Psoas muscle (tissue), 7 donors: ENCODE measurements at regions not wholly inside any gene's neighbourhood (a gene's known extent, or its start where the extent isn't known, plus 50 kb on each side); places are given as distances from the start of the nearest gene placed in this dataset.

Experiments used
- ATAC-seq, 4 donors: fragments of 200-7000 bp; cut with Tn5 transposase; one replicate each; pipeline ENCODE4 v1.9.1; 2020; ENCODE audit warnings: moderate library complexity in 3 of 4, mild to moderate bottlenecking in 2 of 4
- DNase-seq, 2 donors: peaks; one replicate each; pipeline ENCODE4 v3.0.0-alpha.2; 2020
- H3K27ac ChIP-seq: fragments of 200-600 bp; one replicate; pipeline ENCODE4 v1.8.0; 2022
- H3K27me3 ChIP-seq, 3 donors: fragments of 200-600 bp in 1 of 3; one replicate each; pipeline versions ENCODE4 v1.6.1 to v1.8.0; 2013 to 2022; ENCODE audit warnings: low read length in 2 of 3, mild to moderate bottlenecking in 2 of 3, moderate library complexity in 1 of 3; ENCODE audit not compliant: insufficient read depth in 3 of 3
- H3K36me3 ChIP-seq, 2 donors: fragments of 200-600 bp in 1 of 2; one replicate each; pipeline versions ENCODE4 v1.6.1 to v1.8.0; 2013 to 2022; ENCODE audit warnings: low read depth in 1 of 2, mild to moderate bottlenecking in 1 of 2, moderate library complexity in 1 of 2; ENCODE audit not compliant: insufficient read depth in 1 of 2
- H3K4me1 ChIP-seq: fragments of 200-600 bp; one replicate; pipeline ENCODE4 v1.8.0; 2022
- H3K4me3 ChIP-seq: fragments of 200-600 bp; one replicate; pipeline ENCODE4 v1.8.0; 2022; ENCODE audit warnings: mild to moderate bottlenecking
- H3K9me3 ChIP-seq: fragments of 200-600 bp; one replicate; pipeline ENCODE4 v1.8.0; 2022
- CTCF ChIP-seq: fragments of 200-600 bp; IDR thresholded peaks from one replicate; pipeline ENCODE4 v1.8.0; 2022; ENCODE audit warnings: antibody characterized with exemption
- WGBS, 3 donors: extraction: QIAGEN DNeasy Blood & Tissue Kit; methylation state at CpG; one replicate each; pipeline versions ENCODE4 v1.1.6 to v1.1.7; 2013; 5-methylcytosine and 5-hydroxymethylcytosine counted together
- intact Hi-C, 2 donors: fragments of 100-400 bp; cut with DNase I; formaldehyde crosslinking; loops; one replicate each; pipeline versions ENCODE4 v1.11.0 to v1.14.2; 2022
- donor health status: healthy with polysubstance abuse.
- donor health status: DM: no; HTN: no; CAD: no; lungs with moderate emphysema.
- donor health status: Bipolar disorder and iron deficiency.
- donor health status: healthy.
- donor health status: DM: yes; HTN: yes; CAD: no.
- donor health status: DM: no; HTN: no; CAD: no.
- donor health status: DM: yes; HTN: yes; CAD: no.

GRCh38 chr6:113539202-113539601 is 317.9 kb upstream of the MARCKS start:
- WGBS, 3 donors = 83 to 89% (median 84%) methylated on average over 2 of the region's 2 CpGs
- no peak for DNase-seq
- H3K27ac ChIP-seq = no peak overlapping the region

GRCh38 chr6:113539623-113540022 is 317.5 kb upstream of the MARCKS start:
- no peak overlapping the region for H3K27ac ChIP-seq
- no peak overlapping the region for H3K4me3 ChIP-seq
- no peaks in the 10 kb centered on the region for H3K4me1 ChIP-seq
- H3K9me3 ChIP-seq = no peaks in the 10 kb centered on the region
- no peaks in the 10 kb centered on the region for H3K36me3 ChIP-seq
- TF ChIP-seq CTCF = no peak
- no peaks in the 10 kb centered on the region for H3K27me3 ChIP-seq
- ATAC-seq (no peak), DNase-seq (no peak)
- intact Hi-C loops = no loop called here

More at GRCh38 chr6:113539202-113539601, 317.9 kb upstream of the MARCKS start:
- ATAC-seq = no peak
- no peaks in the 10 kb centered on the region for H3K27me3 ChIP-seq
- no peaks in the 10 kb centered on the region for H3K4me1 ChIP-seq
- no peaks in the 10 kb centered on the region for H3K36me3 ChIP-seq
- intact Hi-C loops = no loop called here
- no peak for TF ChIP-seq CTCF
- H3K9me3 ChIP-seq = no peaks in the 10 kb centered on the region
- H3K4me3 ChIP-seq = no peak overlapping the region

GRCh38 chr6:113540466-113540865 is 316.7 kb upstream of the MARCKS start:
- intact Hi-C loops = no loop called here
- H3K27me3 ChIP-seq = no peaks in the 10 kb centered on the region
- H3K4me3 ChIP-seq = no peak overlapping the region
- H3K36me3 ChIP-seq = no peaks in the 10 kb centered on the region
- DNase-seq (no peak), ATAC-seq (no peak)
- H3K4me1 ChIP-seq = no peaks in the 10 kb centered on the region
- H3K27ac ChIP-seq = no peak overlapping the region
- H3K9me3 ChIP-seq = no peaks in the 10 kb centered on the region
- TF ChIP-seq CTCF = no peak

- Histone ChIP-seq H3K27me3 (no peaks in the 10 kb centered on the region), H3K27ac (no peak overlapping the region), H3K4me3 (no peak overlapping the region), H3K9me3 (no peaks in the 10 kb centered on the region), H3K4me1 (no peaks in the 10 kb centered on the region), H3K36me3 (no peaks in the 10 kb centered on the region)
- no peak for TF ChIP-seq CTCF
- ATAC-seq (no peak), DNase-seq (no peak)
- WGBS, 3 donors = 95 to 98% (median 98%) methylated on average over 2 of the region's 2 CpGs
- intact Hi-C loops = no loop called here
Observed at GRCh38 chr6:113551168-113551567, 306.0 kb upstream of the MARCKS start.

- intact Hi-C loops = no loop called here
- Histone ChIP-seq H3K36me3 (no peaks in the 10 kb centered on the region), H3K9me3 (no peaks in the 10 kb centered on the region), H3K4me3 (no peak overlapping the region), H3K27ac (no peak overlapping the region), H3K4me1 (no peaks in the 10 kb centered on the region), H3K27me3 (no peaks in the 10 kb centered on the region)
- no peak for TF ChIP-seq CTCF
- ATAC-seq (no peak), DNase-seq (no peak)
Observed at GRCh38 chr6:113556775-113557174, 300.4 kb upstream of the MARCKS start.
